NCI-H2029 (cell line): ENCODE measurements at regions not wholly inside any gene's neighbourhood (a gene's known extent, or its start where the extent isn't known, plus 50 kb on each side); places are given as distances from the start of the nearest gene placed in this dataset.

Source experiments
- DNase-seq: peaks from one replicate; lab custom pipeline; 2025; lab: John Stamatoyannopoulos, UW

- no peak for DNase-seq
Observed at GRCh38 chr13:34247596-34247995, 429.6 kb downstream of the RFC3 start.

DNA sequence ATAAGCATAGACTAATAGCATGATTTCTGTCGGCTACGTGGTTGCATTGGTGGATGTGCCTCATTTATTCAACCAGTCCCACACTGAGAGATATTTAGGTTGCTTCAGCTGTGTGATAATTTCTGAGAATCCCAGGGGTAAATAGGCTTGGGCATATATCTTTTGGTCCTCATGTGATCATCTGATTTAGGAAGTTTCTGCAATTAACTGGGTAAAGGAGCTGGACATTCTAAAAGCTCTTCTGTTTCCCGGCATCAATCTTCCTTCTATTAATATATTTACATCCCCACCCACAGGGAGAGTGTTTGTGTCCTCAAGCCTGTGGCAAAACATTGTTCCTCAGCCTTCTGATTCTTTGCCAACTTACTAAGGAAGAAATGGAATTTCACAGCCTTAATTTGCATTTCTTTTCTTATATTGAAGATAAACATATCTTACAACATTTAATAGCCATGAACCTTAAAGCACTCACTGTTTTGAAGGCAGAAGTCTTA lies 431.6 kb downstream of the RFC3 start:
- no peak for DNase-seq

- DNase-seq: no peak
Observed at GRCh38 chr13:34250151-34250670, 432.3 kb downstream of the RFC3 start.

DNA sequence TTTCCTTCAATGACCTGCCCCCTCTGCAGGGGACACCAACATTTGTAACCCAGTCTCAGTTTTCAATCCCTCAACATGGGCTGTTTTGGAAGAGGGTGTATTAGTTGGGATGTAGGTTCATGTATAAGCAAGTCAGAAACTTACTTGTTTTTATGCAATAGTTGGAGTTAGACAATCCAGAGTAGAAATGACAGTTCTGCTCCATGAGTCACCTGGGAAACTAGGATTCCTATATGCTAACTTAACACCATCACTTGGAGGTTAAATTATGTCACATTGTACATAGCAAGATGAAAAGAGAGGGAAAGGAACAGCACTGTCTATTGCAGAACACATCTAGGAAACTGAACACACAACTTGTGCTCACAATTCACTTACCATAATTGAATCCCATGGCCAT lies 436.4 kb downstream of the RFC3 start:
- no peak for DNase-seq

GRCh38 chr13:34255711-34256110 lies 437.8 kb downstream of the RFC3 start:
- no peak for DNase-seq

- DNase-seq: no peak
Observed at GRCh38 chr13:34256236-34256635, 438.3 kb downstream of the RFC3 start.

GRCh38 chr13:34257966-34258365 lies 440.0 kb downstream of the RFC3 start:
- DNase-seq: no peak

- DNase-seq: no peak
Observed at GRCh38 chr13:34258646-34259386, 440.9 kb downstream of the RFC3 start.

DNA sequence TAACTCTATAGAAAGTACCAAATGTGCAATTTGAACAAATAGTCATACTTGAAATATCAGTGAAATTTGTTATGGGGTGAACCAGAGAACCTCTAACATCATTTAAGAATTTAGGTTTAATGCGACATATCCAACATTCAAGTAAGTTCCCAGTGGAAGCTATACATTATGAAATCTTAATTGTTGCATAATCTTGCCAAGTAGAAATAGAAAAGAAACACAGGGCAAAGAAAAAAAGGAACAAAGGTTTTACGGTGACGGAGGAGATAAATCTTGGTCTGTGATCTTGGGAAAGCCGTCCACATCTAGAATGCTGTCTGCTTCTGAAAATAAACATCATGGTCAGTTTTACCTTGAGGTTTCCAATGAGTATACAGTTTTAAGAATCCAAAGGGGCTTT lies 445.7 kb downstream of the RFC3 start:
- DNase-seq: no peak

GRCh38 chr13:34265046-34265679 lies 447.2 kb downstream of the RFC3 start:
- DNase-seq: no peak

DNA sequence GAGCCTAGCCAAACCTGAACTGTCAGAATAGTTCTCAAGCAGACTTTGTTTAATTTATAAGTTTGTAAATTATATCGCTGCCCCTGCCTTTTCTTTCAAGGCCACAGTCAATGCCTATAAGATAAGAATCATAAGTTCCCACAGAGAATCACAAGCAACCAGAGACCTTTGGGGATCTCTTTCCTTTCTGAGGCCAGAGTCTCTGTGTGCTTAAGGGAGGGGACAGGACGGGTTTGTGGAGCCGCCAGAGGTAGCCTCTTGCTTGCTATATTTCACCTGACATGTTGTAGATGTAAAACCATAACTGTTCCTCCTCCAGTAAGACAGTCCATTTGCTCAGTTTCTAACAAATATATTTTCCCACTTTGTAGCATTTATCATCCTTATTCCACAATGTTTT lies 458.8 kb downstream of the RFC3 start:
- no peak for DNase-seq

GRCh38 chr13:34277936-34278335 lies 460.0 kb downstream of the RFC3 start:
- no peak for DNase-seq

GRCh38 chr13:34278780-34279179 lies 460.8 kb downstream of the RFC3 start:
- DNase-seq: no peak

DNA sequence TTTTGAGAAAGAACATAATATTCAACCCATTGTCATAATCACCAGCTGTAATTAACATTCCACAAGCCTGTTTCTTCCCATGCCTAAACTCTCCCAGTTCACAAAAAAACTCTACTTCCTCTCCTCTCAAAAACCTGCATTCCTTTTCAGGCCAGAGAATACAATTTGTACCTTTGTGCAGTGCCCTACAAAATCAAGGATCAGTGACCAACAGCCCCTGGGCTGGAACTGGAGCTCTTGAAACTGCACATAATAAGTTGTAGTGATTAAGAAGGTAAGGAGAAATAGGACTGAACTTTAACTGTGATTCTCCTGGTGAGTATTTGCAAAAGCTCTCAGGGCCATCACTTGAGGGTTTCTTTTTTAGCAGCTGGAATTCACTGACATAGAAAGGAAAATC lies 472.7 kb downstream of the RFC3 start:
- DNase-seq: no peak

- no peak for DNase-seq
Observed at GRCh38 chr13:34294483-34295129, 476.7 kb downstream of the RFC3 start.

DNA sequence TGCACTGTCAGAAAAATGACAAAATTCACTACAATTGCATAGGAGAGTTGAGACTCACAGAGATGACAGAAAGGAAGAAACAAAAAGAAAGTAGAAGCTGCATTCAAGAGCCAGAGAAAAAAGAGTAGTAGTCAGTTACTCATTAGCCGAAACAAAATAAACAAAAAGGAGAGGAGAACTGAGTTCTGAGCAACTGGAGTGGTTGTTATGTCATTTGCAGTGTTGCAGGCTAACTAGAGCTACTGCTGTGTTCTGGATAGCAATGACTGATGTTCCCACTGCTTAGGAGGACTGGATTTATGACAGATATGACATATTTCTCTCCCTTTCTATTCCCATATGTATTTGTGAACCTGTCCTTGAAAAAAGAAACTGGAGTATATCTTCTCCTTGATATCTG lies 482.6 kb downstream of the RFC3 start:
- DNase-seq: no peak

DNA sequence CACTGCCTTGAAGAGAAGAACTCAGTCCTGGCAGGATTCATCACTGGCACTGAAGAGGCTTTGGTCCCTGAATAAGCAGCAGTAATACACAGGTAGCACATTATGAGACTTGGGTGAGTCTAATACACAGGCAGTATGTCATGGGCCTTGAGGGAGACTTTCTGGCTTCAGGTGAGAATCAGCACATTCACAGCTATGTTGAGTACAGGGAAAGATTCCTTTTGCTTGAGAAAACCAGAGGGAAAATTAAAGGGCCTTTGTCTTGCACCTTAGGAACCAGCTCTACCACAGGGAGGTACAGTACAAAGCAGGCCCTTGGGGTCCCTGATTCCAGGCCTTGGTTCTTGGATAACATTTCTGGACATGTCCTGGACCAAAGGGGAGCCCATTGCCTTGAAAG lies 484.6 kb downstream of the RFC3 start:
- DNase-seq: no peak

- no peak for DNase-seq
Observed at GRCh38 chr13:34303346-34303745, 485.4 kb downstream of the RFC3 start.

- no peak for DNase-seq
Observed at GRCh38 chr13:34307607-34308006, 489.7 kb downstream of the RFC3 start.

GRCh38 chr13:34308725-34309124 lies 490.8 kb downstream of the RFC3 start:
- no peak for DNase-seq

DNA sequence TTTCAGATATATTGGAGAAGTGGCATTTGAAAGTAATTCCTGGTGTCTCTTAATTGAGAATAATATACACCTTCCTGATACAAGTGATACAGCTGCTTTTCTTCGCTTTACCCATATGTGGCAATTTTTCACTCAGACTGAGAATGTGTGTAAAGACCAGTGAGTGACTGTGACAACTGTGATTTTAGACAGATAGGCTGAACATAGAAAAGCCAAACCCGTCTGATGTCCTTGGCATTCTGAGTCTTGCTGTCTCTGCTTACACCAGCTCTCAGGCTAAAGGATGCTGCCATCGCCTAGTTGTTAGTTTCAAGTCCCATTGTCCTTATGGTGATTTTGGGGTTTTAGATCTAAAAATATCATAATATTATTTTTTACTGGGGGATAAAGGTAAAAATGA lies 492.6 kb downstream of the RFC3 start:
- DNase-seq: no peak

DNA sequence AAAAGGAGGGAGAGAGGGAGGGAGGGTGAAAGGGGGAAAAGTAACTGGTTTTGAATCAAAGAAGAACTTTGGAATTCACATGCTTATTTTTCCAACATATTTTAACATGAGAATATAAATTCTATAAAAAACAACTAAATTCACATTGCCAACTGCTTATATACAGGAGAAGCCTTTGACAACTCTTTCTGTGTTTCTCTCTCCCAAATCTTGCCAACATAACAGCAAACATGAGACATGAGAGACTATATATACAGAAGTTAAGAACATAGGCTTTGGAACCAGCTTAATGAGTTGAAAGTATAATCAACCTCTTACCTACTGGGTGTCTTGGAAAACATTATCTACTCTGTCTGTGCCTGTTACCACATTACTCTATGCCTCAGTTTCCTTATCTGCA lies 493.3 kb downstream of the RFC3 start:
- DNase-seq: no peak

DNA sequence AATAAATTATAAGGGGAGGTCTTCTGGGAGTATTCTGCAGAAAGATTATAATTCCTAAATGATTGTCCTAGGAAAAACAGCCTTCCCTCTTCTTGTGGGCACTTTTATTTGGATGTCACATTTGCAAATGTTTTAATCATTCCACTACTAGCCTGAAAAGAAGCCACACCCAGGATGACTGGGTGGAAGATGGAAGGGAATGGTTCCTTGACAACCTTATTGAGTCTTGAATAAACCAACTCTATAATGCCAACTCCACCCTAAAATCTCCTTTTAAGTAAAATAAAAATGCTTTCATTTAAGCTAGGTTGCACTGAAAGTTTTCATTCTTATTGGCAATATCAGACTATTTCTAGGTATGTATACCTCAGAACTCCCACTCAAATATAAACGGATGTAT lies 494.6 kb downstream of the RFC3 start:
- DNase-seq: no peak
